H54 (cell line): ENCODE measurements at regions not wholly inside any gene's neighbourhood (a gene's known extent, or its start where the extent isn't known, plus 50 kb on each side); places are given as distances from the start of the nearest gene placed in this dataset.

Experiments used
- DNase-seq: peaks from one replicate; pipeline ENCODE4 v3.0.0; 2011; ENCODE audit warnings: low spot score, mixed read lengths; ENCODE audit not compliant: insufficient read length
- FAIRE-seq: peaks from 3 replicates; lab custom pipeline; 2011; peaks lifted over from hg19 to GRCh38; lab: Jason Lieb, UNC
- POLR2A ChIP-seq: IDR thresholded peaks from 2 replicates; pipeline ENCODE4 v1.6.1; 2011; ENCODE audit warnings: low read depth, mild to moderate bottlenecking, low read length

DNA sequence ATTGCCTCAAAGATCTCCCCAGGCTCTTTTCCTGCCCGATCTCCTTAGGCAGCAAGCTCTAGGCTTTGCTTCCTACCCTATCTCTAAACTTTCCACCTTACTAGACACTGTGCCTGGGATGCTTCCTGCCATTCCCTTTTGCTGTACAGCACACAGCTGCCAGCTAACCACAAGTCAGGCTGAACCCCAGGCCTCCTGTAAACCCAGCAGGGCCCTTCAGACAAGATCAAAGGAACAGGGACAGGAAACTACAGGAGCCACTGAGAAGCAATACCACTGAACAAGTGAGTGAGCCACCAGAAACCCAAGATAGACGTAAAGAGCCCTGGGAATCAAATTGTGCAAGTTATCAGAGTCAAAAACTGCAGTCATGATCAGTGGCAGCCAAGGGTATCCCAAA, 180.7 kb downstream of the SUCLG1 start:
- no peak for TF ChIP-seq POLR2A
- no peak for DNase-seq
- FAIRE-seq: no peak

DNA sequence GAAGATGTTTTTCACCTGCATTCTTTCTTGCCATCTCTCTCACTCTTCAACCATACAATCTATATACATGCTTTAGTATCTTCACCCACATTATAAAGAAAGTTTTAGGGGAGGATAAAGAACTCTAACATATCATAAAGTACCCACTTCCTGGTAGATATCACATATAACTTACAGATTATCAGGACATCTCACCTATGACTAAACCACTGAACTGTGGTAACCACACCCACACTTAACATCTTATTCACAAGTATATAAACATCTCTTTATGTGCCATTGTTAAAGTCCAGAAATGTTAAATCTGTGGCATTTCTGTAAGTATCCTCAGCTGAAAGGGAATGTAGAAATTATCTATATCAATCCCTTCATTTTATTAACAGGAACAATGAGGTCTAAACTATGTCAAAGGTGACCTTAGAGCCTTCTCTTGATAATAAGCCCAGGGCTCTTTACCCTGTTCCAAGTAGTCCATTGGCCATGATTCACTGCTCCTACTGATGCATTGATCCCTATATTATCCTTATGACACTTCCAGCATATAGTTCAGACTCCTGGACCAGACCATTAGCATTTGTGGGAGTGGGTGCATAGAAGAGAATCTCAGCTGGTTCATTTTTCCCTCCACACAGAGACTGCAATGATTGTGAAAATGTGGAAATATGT, 182.4 kb downstream of the SUCLG1 start:
- DNase-seq (no peak), FAIRE-seq (no peak)
- no peak for TF ChIP-seq POLR2A

DNA sequence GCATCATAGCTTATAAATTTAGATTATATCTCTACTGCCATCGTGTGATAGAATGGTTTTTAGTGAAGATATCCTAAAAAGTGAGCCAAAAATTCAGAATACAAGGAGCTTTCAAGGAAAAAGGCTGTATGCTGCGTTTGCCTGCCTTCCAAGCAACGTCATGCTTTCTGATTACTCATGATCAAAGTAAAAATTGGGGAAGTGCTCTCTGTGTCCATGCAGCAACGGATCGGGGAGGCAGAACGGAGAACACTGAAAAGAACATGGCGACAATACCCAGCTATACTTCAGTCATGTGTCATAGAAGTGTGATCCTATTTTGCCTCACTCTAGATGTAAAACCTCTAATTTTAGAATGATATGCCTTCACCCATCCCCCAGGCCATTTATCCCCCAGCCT, 185.7 kb downstream of the SUCLG1 start:
- DNase-seq (no peak), FAIRE-seq (no peak)
- TF ChIP-seq POLR2A: no peak

DNA sequence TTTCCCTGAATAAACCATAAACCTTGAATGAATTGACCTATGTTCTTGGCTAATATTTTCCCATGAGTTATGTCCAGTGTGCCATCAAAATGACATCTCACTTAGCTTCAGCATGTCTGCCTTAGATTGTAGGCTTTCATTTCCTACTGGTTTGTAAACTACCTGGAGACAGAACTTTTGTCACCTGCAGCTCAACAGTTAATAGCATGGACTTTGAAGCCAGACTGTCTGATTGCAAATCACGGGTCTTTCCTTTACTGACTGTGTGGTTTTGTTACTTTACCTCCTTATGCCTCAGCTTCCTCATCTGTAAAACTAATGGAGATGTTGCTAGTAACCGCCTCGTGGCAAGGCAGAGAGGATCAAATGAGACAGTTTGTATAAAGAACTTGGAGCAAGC, 187.1 kb downstream of the SUCLG1 start:
- DNase-seq: no peak
- no peak for TF ChIP-seq POLR2A
- FAIRE-seq: no peak

DNA sequence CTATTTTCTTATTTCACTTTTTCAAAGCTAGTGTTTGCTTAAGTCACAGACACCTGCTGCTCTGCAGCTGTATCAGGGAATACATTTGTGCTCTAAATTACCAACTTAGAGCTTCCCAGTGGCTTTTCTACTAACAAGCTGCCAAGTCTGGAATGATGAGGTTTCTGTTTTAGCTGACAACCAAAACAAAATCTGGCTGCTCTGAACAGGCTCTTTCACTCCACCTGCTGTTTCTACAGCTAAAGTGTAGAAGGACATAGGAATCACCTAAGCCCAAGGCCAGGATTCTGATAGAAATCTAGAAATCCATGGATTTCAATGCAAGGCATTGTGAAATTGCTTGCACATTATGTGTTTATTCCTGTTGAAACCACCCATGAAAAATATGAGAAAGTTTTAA, 201.2 kb downstream of the SUCLG1 start:
- FAIRE-seq (no peak), DNase-seq (no peak)
- no peak for TF ChIP-seq POLR2A

DNA sequence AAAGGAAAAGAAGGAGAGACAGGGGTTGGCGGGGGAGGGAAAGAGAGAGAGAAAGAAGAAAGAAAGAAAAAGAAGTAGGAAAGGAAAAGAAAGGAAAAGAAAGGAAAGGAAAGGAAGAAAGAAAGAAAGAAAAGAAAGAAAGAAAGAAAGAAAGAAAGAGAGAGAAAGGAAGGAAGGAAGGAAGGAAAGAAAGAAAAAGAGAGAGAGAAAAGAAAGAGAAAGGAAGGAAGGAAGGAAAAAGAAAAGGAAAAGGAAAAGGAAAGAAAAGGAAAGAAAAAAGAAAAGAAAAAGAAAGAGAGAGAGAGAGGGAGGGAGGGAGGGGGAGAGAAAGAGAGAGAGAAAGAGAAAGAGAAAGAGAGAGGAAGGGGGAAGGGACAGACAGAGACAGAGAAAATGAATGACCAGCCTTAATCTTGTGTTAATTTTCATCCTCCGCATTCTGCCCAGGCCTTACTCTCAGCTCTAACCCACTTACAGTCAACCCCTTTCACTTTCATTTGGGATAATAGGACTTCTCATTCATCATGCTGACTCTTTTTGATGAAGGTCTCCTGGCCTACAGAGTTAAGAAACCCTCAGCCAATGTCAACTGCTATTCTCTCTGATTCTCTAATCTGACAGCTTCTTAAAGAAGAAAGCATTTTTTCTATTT, 207.3 kb downstream of the SUCLG1 start:
- no peak for FAIRE-seq
- no peak for DNase-seq
- TF ChIP-seq POLR2A: no peak

DNA sequence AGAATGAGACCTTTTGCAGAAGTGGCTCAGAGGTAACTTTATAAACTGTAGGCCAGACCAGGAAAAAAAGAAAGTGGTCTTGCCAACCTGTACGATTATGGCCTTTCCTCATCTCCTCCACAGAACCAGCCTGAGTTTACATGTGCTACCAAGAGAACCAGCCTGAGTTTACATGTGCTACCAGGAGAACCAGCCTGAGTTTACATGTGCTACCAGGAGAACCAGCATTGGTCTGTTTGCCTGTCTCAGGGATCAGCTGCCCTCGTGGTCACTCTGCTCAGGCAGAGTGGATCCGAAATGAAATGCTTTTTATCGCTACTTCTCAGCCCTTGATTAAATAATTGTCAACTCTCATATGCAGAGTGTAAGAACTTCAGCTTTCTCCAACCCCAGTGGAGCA, 209.9 kb downstream of the SUCLG1 start:
- FAIRE-seq: no peak
- DNase-seq: no peak
- TF ChIP-seq POLR2A: no peak

DNA sequence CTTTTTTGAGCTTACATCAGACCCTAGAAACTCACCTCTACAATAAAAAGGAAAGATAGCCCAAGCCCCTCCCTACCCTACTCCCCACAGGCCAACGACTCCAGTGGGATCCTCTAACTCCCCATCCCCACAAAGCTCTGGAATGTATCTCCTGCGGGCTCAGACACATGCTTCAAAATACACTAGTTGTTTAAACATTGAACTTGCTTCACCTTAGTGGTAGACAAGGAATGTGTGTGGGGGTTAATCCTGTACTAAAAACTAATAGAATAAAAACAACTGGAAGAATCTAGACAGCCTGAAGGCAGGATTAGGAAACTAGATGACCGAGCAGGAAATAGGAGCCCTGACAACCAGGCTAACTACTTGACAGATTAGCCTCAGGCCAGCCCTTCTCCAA, 211.5 kb downstream of the SUCLG1 start:
- FAIRE-seq: no peak
- no peak for DNase-seq
- TF ChIP-seq POLR2A: no peak

DNA sequence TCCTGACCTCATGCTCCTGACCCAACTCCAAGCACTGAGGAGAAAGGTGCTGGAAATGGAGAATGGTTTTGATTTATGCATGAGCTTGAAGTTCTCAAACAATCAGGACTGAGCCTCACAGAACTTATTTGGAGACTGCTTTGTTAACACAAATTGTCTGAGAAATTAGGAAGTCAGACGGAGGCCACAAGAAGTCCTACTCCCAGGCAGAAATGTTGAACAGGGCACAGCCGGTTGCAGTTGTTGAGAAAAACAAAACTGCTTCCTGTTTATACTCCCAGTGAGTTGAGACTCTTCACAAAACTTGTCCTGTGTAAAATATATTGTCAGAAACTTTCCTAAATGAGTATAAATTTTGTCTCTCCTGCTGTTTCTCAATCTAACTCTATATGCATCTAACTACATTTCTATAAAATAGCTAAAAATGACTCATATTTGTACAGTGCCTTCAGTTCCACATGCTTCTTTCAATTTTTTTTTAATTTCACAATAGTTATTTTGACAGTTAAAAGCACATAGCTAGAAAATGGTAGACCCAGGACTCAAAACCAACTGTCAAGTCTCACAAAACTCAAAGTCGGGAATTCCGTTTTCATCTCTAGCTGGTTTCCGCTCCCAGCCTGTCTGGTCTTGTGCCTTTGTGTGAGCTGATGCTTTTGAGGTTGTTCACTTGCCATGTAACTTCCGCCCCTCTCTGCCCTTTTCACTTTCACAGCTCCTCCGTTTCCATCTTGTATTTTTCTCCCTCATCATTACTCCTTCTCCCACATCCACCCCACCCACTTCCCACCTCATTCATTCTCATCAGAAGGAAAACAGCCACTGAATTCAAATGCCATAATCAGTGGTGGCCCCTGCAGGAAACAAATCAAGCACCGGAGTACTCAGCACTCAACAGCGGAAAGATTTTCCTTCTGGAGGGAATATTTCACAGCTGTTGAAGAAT, 215.0 kb downstream of the SUCLG1 start:
- no peak for TF ChIP-seq POLR2A
- FAIRE-seq: no peak
- DNase-seq: no peak

DNA sequence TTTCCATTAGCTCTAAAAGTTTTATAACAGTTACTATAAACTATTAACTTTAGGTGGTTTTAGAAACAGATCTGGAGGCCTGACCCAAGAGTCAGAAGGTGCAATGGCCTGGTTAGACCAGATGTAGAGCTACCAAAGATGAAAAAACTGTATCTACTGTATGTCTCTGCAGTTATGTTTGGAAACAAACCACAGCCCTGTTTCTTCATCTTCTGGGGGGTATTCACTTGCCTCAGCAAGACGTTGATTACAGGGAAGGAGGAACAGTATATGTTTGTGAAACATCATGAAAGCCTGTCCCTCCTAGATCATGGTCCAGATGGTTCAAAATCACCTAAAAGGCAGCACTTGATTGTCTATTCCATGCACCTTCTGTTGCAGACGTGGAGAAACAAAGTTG, 220.2 kb downstream of the SUCLG1 start:
- FAIRE-seq: no peak
- TF ChIP-seq POLR2A: no peak
- no peak for DNase-seq

DNA sequence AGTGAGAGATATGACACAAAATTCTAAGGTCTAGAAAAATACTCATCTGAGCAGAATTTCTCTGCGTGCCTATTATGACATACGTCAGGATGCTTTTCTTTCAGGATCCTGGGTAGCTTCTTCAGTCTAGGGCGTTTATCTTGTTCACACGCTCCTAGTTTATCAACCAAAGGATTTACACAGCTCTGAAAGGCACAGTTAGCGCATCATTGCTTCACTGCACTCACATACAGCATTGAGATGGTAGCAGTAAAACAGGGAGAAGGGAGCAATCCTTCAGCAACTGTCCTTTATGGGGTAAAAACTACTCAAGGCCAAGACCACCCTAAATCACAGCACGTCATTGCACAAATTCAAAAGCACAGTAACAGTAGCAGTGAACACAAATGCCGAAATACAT, 222.8 kb downstream of the SUCLG1 start:
- DNase-seq: no peak
- TF ChIP-seq POLR2A: no peak
- FAIRE-seq: no peak

DNA sequence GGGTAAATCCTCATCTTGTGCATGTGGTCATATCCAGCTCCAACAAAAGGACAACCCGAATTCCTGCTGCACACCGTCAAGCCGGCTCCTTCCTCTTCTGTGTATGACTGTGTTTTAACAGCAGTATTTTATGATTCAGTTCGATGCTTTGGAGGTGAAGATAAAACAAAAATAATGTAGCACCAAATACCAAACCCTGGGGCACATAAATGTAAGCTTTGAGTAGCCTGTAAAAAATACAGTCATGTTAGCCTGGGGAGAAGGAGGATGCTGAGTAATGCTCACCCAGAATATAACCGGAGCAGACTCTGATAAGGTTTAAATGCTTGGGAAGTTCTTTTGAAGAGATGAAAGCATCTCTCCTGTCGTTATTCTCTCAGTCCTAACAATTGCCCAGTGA, 225.0 kb downstream of the SUCLG1 start:
- no peak for TF ChIP-seq POLR2A
- FAIRE-seq (no peak), DNase-seq (no peak)

DNA sequence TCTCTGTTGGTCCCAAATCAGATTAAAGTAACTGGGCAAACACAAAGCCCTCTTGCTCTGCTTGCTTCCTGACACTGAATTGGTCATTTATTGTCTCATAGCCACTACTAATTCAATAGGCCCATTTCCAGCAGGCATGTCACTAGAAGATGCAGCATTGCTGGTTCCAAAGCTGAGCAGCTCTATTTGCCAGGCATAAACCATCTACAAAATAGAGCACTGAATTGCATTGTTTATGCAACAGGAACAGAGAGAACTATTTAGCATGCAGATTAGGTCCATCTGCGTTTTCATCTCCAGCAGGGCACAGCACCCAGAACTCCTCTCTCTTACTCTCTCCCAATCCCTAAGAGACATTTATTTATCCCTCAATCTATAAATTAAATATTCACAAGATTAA, 227.6 kb downstream of the SUCLG1 start:
- FAIRE-seq (no peak), DNase-seq (no peak)
- TF ChIP-seq POLR2A: no peak

DNA sequence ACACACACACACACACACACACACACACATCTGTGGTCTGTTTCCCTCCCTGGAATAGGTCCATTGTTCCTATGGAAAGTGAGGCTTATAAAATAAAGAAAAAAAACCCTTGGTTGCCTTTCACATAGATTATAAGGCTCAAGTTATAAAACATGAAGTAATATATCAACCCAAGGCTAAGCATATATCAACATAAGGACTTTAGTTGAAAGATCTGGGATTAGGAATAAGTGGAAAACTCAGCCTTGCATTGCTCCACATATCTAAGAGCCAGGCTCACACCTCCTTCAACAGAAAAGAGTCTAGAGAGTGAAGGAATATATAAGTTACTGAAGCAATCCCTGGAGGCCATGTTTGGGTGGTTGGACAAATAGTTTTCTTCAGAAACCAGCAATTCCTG, 235.0 kb downstream of the SUCLG1 start:
- no peak for TF ChIP-seq POLR2A
- FAIRE-seq: no peak
- no peak for DNase-seq
